DMS114 treated with DMSO at 0.1 percent for 48 hours (cell line): ENCODE measurements at regions not wholly inside any gene's neighbourhood (a gene's known extent, or its start where the extent isn't known, plus 50 kb on each side); places are given as distances from the start of the nearest gene placed in this dataset.

Experiments used
- DNase-seq: peaks from one replicate; lab custom pipeline; 2025; ENCODE audit not compliant: unreplicated experiment; lab: John Stamatoyannopoulos, UW

DNA sequence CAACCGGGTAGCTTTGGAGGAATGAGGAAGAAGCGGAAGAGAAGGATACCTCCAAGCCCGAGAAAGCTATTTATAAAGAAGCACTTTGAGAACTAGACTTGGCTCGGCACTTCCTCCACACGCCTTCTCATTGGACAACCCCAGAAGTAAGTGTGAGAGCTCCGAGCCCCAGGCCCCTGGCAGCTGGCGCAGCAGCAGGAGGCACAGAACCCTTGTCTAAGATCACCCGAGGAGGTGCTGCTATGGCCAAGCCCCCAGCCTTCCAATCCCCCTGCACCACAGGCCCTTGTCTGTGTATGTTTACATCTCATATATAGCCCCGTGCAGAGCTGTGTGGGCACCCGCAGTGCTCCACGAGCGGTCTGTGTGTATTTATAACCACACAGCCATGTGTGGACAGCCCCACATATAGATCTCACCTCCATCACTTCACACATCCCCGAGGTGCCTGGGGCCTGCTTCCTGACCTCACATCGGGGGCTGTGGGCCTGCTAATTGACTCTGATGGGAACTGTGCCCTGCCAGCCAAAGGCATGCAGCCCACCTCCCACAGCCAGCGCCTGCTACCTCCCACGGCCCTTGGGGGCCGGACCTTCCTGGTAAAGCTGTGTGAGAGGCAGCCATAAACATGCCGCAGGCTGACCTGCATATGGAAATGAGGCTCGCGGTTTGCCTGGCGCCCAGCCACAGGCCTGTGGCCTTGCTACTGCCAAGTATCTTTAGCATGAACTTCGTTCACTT lies 96.1 kb downstream of the C17orf67 start:
- DNase-seq = no peak

DNA sequence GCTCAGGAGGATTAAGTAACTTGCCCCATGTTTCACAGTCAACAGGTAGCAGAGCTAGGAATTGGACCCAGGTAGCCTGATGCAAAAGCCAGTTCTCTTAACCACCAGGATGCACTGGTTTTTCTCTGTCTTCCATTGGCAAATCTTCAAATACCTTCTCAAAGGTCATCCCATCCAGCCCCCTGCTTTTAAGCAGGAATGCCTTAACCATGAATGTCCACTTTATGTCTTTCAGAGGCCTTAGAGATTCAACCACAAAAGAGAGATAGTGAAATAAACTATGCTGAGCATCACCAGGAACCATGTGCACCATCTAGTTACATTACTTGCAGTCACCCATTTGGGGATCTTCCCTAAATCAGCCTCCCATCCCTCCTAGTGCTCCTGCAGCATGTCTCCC lies 94.3 kb downstream of the C17orf67 start:
- no peak for DNase-seq

DNA sequence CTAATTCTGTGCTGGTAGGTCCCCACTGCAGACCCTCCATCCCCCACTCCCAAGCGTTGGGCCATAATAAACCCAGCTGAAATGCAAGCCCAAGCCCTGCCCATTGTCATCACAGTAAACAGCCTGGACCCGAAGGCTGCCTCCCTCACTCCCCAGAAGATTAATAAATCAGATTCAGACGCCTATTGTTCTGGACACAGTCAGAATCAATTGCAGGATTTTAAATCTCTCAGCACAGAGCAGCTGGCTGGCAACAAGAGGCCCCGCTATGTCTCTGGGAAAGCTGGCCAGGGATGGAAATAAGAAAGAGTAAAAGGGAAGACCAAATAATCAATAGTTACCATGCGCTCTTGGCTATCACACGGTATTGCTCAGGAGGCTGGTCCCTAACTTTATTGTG lies 93.9 kb downstream of the C17orf67 start:
- no peak for DNase-seq

- DNase-seq = no peak
Measured at GRCh38 chr17:56740481-56740880, 93.2 kb downstream of the C17orf67 start.
